ELR (cell line): ENCODE measurements at regions not wholly inside any gene's neighbourhood (a gene's known extent, or its start where the extent isn't known, plus 50 kb on each side); places are given as distances from the start of the nearest gene placed in this dataset.
A peak's percentile ranks its signal among the peaks of the same experiment; 100 is the strongest.
"Not testable (repeated sequence)": the region's sequence is repeated elsewhere in the genome, so short reads cannot be mapped to it uniquely, and the experiment has no call there.

ENCODE experiments used
- DNase-seq: peaks from one replicate; pipeline ENCODE4 v3.0.0-alpha.2; 2015; ENCODE audit warnings: low read depth

GRCh38 chr5:14942212-14942611 is 70.6 kb upstream of the ANKH start:
- DNase-seq = no peak

GRCh38 chr5:14937254-14937653 is 65.7 kb upstream of the ANKH start:
- no peak for DNase-seq

GRCh38 chr5:14936588-14936987 is 65.0 kb upstream of the ANKH start:
- DNase-seq = no peak

GRCh38 chr5:14935341-14935740 is 63.8 kb upstream of the ANKH start:
- DNase-seq = no peak

- DNase-seq = peak; percentile 21
Observed at GRCh38 chr5:14932902-14933469, 61.4 kb upstream of the ANKH start.

GRCh38 chr5:14930486-14930885 is 58.9 kb upstream of the ANKH start:
- DNase-seq = peak; percentile 10

GRCh38 chr5:14929293-14930065 is 57.9 kb upstream of the ANKH start:
- no peak for DNase-seq

- DNase-seq = peak; percentile 58
Observed at GRCh38 chr5:14928661-14929060, 57.1 kb upstream of the ANKH start.

- DNase-seq = peak; percentile 46
Observed at GRCh38 chr5:14925326-14925725, 53.7 kb upstream of the ANKH start.

GRCh38 chr5:14922952-14923351 is 51.4 kb upstream of the ANKH start:
- not testable (repeated sequence) for DNase-seq

- DNase-seq = no peak
Observed at GRCh38 chr5:14922456-14922855, 50.9 kb upstream of the ANKH start.
